GM19035 (cell line): ENCODE measurements at regions not wholly inside any gene's neighbourhood (a gene's known extent, or its start where the extent isn't known, plus 50 kb on each side); places are given as distances from the start of the nearest gene placed in this dataset.
"Not testable (repeated sequence)": the region's sequence is repeated elsewhere in the genome, so short reads cannot be mapped to it uniquely, and the experiment has no call there.

Experiments
- ATAC-seq: cut with Tn5 transposase; IDR thresholded peaks from one replicate; pipeline ENCODE4 v1.9.1; 2021; ENCODE audit not compliant: unreplicated experiment

DNA sequence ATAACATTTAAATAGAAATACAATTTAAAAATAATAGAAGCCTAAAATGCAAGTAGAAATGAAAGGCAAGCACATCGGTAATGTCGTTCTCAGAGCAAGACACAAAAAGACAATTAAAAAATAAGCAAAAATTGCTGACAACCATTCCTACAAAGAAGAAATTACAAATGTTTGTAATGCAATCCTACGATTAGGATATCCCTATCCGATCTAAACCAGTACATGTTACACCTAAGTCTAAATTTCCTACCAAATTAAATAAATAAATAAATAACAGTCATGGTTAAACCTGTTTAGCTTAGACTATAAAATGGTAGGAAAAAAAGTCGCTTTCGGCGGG lies 90.0 kb downstream of the ANXA2R start:
- no peak for ATAC-seq

DNA sequence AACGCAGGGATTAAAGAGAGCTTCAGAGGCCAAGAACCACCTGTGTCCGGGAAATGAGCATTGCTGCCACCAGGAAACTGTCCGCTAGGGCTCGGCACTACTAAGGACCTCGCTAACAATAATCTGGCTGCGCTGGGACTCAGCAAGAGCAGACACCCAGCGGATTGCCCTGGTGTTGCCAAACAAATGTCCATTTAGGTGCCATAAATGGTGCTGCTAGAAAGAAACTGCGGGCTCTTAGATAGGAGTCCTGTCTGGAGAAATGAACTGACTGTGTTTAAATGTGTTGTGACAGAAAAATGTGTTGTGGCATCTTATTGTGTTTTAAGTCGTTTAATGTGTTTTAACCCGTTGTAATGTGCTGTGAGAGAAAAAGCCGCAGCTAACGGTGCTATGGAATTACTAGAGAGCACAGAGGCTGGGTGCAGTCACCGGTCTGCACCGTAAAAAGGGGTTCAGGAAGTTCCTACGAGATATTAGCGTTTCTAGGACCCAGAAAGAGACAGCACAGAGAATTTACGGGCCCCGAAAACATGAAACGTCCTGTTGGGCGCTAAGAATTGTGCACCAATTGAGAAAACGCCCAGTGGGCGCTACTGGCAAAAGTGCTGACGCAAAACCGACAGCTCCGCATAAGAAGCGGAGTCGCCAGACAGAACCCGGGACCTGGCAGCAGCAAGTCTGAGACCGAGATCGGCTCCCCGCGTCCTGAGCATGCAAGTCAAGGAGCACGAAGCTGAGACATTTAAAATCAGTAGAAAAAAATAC lies 90.6 kb downstream of the ANXA2R start:
- ATAC-seq: peak; percentile 54

DNA sequence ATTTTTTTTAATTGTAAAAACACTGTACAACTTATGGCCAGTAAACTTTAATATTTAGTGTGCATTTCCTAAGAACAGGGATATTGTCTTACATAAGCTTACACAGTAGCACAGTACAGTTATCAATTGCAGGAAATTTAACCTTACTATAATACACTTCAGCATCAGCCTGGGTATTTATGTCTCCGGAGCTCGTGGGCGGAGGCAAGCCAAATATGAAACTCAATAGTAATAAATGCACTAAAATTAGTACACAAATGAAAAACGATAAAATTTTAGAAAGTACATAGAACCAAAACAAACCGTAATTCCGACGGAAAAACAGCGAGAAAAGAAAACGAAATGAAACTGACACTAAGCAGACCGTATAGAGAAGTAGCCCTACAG lies 91.2 kb downstream of the ANXA2R start:
- ATAC-seq: peak; percentile 0

DNA sequence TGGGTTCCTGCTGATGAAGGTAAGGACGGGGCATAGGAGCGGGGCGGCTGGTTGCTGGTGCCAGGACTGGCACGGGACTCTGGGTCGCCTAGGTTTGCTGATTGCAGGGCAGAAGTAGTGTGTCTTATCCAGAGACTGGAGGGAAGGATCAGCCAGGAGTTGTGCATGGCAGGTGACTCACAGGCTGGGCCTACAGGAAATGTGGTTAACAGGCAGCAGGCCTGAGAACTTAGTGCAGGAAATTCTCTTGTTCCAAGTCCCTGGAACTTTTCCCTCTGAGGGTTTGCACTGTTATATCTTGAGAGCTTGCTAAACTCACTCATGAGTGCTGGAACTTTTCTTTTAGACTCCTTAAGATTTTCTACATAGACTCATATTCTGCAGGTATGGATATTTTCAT lies 95.1 kb downstream of the ANXA2R start:
- ATAC-seq: no peak

DNA sequence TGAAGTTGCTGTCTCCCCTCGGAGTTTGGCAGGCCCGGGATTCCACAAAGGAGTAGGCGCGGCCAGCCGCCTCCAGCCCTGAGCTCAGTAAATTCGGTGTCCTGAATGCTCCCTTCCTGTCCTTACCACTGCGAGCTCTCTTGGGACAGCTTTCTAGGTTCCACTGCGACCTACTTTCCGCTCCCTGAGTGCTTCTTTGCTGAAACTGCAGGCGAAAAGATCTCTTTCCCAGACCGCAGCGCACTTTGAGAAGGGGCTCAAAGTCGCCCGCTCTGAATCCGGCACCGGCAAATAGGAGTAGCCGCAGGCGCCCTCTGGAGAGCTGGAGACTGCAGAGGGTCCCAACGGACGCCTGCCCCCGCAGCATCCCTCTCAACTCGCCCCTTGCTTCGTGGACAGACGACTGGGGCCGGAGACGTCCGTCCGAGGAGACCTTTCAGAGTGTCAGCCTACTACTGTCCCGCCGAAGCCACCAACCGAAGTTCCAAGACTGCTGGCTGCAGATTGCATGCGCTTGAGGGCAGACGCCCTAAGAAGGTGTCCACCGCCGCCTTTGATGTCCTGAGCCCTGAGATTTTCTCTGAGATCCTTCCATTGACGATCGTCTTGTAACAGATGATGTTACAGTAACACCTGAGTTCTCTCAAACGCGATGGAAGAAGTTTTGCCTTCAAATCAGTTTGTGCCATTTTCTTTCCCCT lies 96.0 kb downstream of the ANXA2R start:
- ATAC-seq: no peak

DNA sequence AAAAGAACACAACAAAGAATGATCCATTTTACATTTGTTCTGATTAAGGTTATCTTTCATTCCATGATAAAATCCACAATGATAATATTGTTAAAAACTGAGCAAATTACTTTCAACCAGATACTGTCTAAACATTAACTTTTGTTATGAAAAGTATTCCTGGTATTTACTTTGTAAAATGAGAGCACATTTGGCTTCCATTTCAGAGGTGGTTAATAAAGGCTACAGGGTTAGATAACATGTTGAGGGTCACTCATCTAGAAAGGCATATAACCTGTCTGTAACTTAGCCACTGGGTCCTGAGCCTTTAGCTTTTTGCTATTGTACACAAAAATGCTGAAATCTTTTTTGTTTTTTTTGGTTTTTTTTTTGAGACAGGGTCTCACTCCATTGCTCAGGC lies 99.3 kb downstream of the ANXA2R start:
- no peak for ATAC-seq

DNA sequence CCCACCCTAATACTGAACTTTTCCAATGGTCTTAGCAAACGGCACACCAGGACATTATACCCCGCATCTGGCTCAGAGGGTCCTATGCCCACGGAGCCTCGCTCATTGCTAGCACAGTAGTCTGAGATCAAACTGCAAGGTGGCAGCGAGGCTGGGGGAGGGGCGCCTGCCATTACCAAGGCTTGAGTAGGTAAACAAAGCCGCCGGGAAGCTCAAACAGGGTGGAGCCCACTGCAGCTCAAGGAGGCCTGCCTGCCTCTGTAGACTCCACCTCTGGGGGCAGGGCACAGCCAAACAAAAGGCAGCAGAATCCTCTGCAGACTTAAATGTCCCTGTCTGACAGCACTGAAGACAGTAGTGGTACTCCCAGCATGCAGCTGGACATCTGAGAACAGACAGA lies 108.1 kb downstream of the ANXA2R start:
- ATAC-seq: not testable (repeated sequence)

DNA sequence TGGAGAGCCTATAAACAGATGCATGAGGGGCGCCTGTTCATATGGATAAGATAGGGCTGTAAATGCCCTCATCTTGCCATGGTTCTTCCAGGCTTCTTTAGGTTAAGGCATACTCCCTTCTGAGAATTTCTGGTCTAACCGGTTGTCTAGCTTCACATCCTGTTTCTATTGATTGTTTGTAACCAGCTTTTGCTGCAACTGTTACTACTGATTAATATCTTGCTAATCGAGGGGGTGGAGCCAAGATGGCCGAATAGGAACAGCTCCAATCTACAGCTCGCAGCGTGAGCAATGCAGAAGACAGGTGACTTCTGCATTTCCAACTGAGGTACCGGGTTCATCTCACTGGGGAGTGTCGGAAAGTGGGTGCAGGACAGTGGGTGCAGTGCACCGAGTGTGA lies 108.7 kb downstream of the ANXA2R start:
- not testable (repeated sequence) for ATAC-seq

DNA sequence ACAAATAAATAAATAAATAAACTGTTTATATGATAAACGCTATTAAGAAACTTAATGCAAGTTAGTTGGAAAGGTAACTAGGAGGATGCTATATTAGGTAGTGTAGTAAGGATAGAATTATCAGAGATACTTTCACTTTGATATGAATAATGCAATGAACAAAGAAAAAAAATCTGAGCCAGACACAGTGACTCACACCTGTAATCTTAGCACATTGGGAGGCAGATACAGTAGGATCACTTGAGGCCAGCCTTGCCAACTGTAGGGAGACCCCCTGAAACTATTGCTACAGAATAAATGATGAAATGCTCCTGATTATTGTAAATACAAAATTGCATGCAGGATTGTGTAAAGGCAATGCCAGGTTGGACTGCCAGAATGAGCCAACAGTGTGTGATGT lies 109.2 kb downstream of the ANXA2R start:
- no peak for ATAC-seq

DNA sequence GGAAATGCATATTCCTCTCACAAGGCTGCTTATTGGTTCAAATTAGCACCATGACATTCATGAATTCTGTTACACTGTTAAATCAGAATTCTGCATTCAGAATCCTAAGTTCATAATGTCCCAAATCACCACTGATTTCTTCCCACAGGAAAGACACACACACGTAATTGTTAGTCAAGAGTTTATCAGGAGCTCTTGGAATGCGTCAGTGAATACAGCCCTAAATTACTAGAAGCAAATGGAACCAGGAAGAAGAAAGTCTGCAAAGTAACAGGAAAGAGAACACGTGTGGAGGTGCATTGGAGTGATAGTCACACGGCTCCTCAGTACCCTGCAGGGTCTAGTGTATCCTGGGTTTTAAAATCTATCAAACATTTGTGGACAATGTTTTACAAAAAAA lies 110.2 kb downstream of the ANXA2R start:
- ATAC-seq: no peak

DNA sequence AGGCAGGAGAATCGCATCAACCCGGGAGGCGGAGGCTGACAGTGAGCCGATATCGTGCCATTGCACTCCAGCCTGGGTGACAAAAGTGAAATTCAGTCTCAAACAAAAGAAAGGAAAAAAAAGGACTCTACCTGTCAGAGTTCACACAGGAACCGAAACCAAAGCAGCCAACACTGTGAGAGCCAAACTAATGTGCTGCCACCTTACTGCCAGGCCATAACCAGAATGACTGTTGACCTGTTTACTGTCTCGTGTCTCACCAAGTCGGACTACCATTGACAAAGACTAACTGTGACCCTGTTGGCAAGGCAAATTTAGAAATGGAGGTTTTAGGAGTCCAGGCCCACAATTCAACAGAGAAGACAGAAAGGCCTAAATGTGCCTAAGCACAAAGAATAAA lies 112.4 kb downstream of the ANXA2R start:
- ATAC-seq: peak; percentile 87

DNA sequence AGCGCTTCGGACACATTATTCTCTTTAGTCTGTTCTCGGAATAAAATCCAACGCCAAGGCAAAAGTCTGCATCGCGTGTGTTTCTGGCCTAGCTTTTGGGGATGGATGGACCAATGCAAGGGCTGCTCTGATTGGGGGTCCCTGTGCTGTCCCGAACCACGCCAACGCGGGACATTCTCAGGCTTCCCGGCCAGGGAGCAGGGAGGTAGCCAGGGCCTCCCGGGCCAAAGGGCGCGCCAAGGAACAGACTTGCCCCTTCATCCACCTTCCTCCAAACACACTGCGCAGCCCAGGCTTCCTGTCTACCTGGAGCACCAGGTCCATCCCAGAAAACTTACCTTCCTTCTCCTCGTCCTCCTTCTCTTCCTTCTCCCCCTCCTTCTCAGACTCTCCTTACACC lies 113.0 kb upstream of the SELENOP start:
- no peak for ATAC-seq

DNA sequence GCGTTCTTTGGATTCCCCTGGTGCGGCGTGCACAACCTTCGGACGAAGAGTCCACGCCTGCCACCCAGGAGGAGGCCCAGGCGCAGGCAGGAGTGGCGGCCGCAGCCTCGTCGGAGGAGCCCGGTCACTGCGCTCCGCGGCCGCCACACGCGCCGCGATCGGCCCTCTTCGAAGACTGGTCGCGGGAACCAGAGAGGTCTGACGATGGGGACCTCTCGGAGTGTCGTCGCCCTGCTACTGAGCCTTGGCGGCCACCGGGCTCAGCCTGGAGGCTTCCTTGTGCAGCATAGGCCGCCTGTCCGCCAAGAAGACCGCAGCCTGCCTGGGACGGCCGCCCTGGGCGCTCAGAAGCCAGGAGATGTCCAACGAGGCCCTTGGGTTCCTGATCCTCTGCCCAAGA lies 112.5 kb upstream of the SELENOP start:
- ATAC-seq: no peak

DNA sequence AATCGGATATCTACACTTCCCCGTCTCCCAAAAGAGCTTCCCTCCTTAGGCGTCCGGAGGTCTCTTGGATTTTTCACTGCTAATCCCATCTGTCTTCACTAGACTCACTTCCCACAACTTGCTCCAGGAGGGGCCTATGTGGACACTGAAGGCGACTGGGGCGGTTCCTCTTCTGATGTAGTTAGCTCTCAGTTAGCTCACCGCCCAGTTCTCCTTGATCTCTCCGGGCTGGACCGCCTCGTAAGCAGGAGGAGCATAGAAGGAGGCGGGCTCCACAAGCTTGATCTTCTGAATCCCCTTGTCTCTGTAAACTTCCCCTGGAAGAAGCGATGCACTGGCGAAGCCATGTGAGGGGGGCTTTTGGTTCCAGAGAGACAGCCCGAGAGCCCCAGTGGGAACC lies 112.0 kb upstream of the SELENOP start:
- no peak for ATAC-seq

DNA sequence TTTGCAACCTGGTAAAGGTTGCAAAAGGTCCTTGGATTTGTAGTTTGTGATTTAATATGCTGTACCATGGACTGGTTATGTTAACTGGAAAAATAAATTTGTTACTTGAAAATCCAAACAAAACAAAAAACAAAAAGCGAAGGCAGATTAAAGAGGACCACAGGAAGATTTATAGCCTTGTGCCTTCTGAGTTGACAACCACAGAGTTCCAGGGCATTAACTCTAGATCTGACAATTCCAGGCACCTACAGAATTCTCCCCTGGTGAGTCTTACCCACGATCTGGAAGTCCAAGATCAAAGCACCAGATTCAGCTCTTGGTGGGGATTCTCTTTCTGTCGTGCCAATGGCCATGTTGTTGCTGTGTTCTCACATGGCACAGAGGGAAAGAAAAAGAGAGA lies 107.9 kb upstream of the SELENOP start:
- no peak for ATAC-seq

DNA sequence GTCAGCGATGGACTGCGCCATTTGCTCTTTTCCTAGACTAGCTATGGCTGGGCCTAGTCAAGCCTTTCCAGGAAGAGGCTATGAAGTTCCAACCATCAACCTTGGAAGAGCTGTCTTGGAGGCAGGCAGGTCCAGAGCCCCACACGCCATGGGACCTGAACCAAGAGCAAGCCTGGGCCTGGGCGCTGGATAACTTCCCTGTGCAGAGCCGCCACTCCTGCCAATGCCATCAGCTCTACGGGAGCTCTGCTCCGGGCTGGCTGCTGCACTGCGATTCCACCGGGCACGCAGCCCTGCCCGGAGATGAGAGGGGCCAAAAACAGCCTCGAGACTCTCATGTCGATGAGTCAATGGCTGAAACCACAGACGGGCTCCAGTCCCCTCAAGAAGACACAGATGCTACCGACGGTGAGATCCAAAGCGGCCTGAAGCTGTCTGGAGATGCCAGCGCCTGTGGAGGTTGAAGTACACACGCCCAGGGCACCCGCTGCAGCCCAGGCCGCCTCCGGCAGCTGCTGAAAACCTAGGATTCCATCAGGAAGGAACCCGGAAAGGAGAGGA lies 103.7 kb upstream of the SELENOP start:
- ATAC-seq: no peak

DNA sequence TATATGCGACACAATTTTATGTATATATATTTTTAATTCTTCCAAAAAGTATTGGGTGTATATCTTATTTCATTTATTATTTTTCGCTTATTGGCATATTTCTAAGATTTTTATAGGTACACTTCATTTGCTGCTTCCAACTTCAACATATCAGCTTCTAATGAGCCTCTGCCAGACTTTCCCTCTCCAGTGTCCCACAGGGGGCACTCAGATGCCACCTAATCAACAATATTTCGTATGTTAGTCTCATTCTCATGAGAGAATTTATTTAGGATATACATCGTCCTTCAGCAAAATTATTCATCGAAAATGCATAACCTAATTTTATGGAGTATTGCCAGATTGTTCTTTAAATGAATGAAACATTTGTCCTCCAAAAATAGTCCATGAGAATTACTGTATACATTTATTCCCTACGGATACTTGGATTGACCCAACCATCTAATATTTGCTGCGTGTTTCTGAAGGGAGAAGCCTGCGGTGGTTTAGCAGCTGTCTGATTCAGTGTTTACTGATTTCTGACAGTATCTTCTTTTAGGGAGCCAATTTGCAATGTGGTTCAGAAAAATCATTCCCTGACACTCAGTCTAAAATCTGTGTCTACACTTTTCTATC lies 100.6 kb upstream of the SELENOP start:
- ATAC-seq: no peak

DNA sequence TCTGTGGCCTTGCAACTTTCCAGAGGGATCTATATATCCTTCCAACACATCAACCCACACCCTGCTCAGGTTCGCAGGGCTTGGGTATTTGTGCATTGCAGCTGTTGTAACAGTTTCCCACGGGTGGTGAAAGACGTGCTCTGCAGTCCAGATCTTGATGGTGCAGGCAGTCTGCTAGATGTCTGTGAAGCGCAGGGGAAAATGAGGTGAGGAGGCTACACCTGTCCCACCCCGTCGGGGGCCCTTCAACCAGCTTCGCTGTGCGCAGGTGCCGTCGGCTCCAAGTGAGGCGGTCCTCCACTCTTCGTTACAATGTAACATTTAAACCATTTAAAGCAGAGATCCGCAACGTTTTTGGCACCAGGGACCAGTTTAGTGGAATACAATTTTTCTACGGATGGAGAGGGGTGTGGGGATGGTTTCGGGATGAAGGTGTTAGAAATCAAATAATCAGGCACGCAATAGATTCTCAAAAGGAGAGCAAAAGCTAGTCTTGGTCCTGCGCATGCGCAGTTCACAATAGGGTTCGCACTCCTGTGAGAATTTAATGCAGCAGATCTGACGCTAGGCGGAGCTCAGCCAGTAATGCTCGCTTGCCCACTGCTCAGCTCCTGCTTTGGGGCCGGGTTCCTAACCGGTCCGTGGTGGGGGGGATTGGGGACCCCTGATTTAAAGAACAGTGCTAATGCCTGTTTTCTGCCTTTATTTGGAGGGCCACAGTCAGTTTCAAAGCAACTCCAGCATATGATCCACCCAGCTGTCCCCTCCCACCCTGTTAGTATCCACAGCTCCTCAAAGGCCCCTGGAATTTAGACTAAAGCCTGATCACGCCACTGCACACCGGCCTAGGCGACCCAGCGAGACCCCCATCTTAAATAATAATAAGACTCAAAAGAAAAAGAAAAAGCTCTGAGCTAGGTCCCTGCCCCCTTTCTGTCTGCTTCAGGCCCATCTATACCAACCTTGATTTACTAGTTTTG lies 97.1 kb upstream of the SELENOP start:
- ATAC-seq: peak; percentile 94

DNA sequence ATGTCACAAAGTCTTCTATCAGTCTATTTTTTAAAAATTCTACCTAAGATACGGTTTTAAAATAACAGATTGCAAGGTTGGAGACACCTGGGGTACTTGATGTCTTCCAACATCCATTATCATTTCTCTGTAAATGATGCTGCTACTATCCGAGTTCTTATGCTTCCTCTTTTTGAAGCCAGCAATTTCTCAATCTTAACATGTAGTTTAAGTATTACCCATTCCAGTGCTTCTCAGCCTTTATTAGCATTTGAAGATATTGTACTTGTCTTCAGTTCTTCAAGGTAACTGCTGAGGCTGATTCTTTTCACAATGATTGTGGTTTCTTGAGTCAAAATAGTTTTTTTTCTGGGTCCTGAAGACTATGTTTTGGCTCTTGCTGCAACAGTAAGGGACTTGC lies 96.4 kb upstream of the SELENOP start:
- peak; percentile 10 for ATAC-seq

DNA sequence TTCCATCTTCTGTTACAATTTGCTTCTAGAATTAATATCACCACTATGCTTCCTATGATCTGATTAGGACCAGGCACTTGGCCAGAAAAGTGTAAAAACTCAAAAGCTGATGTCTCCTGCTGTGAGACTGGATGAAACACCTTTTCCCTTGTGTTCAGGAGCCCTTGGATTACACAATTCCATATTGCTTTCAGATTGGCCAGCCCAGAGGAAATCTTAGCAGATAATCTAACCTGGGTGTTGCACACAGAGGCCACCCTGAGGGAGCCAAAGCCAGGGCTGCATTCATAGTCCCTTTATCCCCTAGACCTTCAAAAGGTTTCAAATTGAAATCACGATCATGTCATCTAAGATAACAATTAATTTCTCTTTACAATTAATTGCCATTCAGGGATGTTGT lies 94.1 kb upstream of the SELENOP start:
- no peak for ATAC-seq

DNA sequence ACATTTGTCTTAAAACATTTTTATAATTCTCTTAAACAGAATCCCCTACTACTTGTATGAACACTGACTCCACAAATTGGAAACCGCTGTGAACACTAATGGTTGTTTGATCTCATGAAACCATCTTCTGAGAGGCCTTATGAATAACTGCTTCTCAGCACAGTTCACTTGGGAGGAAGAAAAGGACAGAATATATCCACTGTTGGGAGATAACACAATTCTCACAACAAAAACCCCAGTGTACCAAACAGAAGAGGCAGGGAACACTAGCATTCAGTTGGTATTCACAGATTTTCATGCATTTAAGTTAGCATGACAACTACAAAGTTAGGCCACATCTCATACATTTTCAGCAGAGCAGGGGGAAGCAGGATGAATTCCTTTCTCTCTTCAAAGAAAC lies 89.0 kb upstream of the SELENOP start:
- ATAC-seq: no peak
